Keratinocyte (primary cell): ENCODE measurements at regions not wholly inside any gene's neighbourhood (a gene's known extent, or its start where the extent isn't known, plus 50 kb on each side); places are given as distances from the start of the nearest gene placed in this dataset.

Experiments used
- CTCF ChIP-seq, 3 experiments: IDR thresholded peaks in 1 of 3; conservative IDR thresholded peaks in 1 of 3; optimal IDR thresholded peaks in 1 of 3; 2 replicates in 2 of 3; 3 replicates in 1 of 3; pipeline versions ENCODE3 to v1.5.1; 2011; ENCODE audit warnings: low read length in 3 of 3, mild to moderate bottlenecking in 3 of 3, moderate library complexity in 2 of 3, control low read depth in 1 of 3, inconsistent platforms in 1 of 3; ENCODE audit not compliant: insufficient read depth in 2 of 3; ENCODE audit errors: extremely low read depth in 1 of 3
- EZH2 ChIP-seq: IDR thresholded peaks from one replicate; pipeline ENCODE4 v1.6.1; 2012; ENCODE audit warnings: inconsistent platforms, mild to moderate bottlenecking, low read length, moderate library complexity

GRCh38 chr20:48106428-48106827 lies 321.1 kb upstream of the SULF2 start:
- TF ChIP-seq EZH2 (no peak), CTCF (optimal IDR thresholded peaks at IDR 0.05 in 1 of 3, IDR thresholded peaks at IDR 0.05 in 1 of 3, conservative IDR thresholded peaks at IDR 0.05 in 1 of 3; ENCODE audit: extremely low read depth in 1 of 3, insufficient read depth in 2 of 3, low read length in 3 of 3) (no peak)
